OCI-LY1 (cell line): ENCODE measurements at regions not wholly inside any gene's neighbourhood (a gene's known extent, or its start where the extent isn't known, plus 50 kb on each side); places are given as distances from the start of the nearest gene placed in this dataset.

ENCODE experiments used
- H2AFZ ChIP-seq: fragments of 200-600 bp; sonication (generic), shearing (Covaris generic); 2 replicates; pipeline ENCODE4 v1.6.0; 2014; ENCODE audit warnings: antibody characterized with exemption, mild to moderate bottlenecking, low read length
- H3F3A ChIP-seq: fragments of 200-600 bp; sonication (generic), shearing (Covaris generic); 2 replicates; pipeline ENCODE4 v1.6.0; 2014; ENCODE audit warnings: mild to moderate bottlenecking, antibody characterized with exemption, low read length, moderate library complexity; ENCODE audit not compliant: insufficient read depth
- H3K27ac ChIP-seq: fragments of 200-600 bp; sonication (generic); 2 replicates; pipeline ENCODE4 v1.5.1; 2014; ENCODE audit warnings: low read length, mixed run types, mild to moderate bottlenecking, low read depth; ENCODE audit not compliant: poor library complexity, severe bottlenecking
- H3K27me3 ChIP-seq: fragments of 200-600 bp; sonication (generic); 2 replicates; pipeline ENCODE4 v1.6.0; 2014; ENCODE audit warnings: antibody characterized with exemption, mild to moderate bottlenecking, low read length, moderate library complexity; ENCODE audit not compliant: insufficient read depth
- H3K36me3 ChIP-seq: fragments of 200-600 bp; sonication (generic); 2 replicates; pipeline ENCODE4 v1.6.1; 2014; ENCODE audit warnings: mild to moderate bottlenecking, antibody characterized with exemption, low read length, moderate library complexity, mixed read lengths; ENCODE audit not compliant: insufficient read depth
- H3K4me1 ChIP-seq: fragments of 200-600 bp; sonication (generic); 2 replicates; pipeline ENCODE4 v1.5.1; 2014; ENCODE audit warnings: mild to moderate bottlenecking, low read length, moderate library complexity; ENCODE audit not compliant: insufficient read depth, severe bottlenecking
- H3K4me2 ChIP-seq: fragments of 200-600 bp; sonication (generic), shearing (Covaris generic); 2 replicates; pipeline ENCODE4 v1.6.1; 2014; ENCODE audit warnings: low read length
- H3K4me3 ChIP-seq: fragments of 200-600 bp; sonication (generic); 2 replicates; pipeline ENCODE4 v1.5.1; 2014; ENCODE audit warnings: low read length, low read depth, mild to moderate bottlenecking, mixed read lengths; ENCODE audit not compliant: poor library complexity, severe bottlenecking
- H3K79me2 ChIP-seq: fragments of 200-600 bp; shearing (Covaris generic); 2 replicates; pipeline ENCODE4 v1.6.1; 2016; ENCODE audit warnings: mixed run types, low read length, mixed read lengths; ENCODE audit not compliant: insufficient read depth
- H3K9ac ChIP-seq: fragments of 200-600 bp; sonication (generic), shearing (Covaris generic); 2 replicates; pipeline ENCODE4 v1.6.1; 2014; ENCODE audit warnings: mild to moderate bottlenecking, low read length, mixed read lengths
- H3K9me2 ChIP-seq: fragments of 200-600 bp; sonication (generic), shearing (Covaris generic); 2 replicates; pipeline ENCODE4 v1.6.1; 2014; ENCODE audit warnings: low read depth, mild to moderate bottlenecking, low read length, mixed read lengths
- H3K9me3 ChIP-seq: fragments of 200-600 bp; shearing (Covaris generic); 2 replicates; pipeline ENCODE4 v1.6.1; 2014; ENCODE audit warnings: low read length, mixed read lengths
- H4K20me1 ChIP-seq: fragments of 200-600 bp; sonication (generic), shearing (Covaris generic); 2 replicates; pipeline ENCODE4 v1.6.0; 2016; ENCODE audit warnings: mild to moderate bottlenecking, low read length; ENCODE audit not compliant: insufficient read depth
- EZH2 ChIP-seq: fragments of 200-600 bp; sonication (generic), shearing (Covaris generic); IDR thresholded peaks from 2 replicates; pipeline ENCODE4 v1.8.0; 2017; ENCODE audit warnings: borderline replicate concordance, mixed run types, mild to moderate bottlenecking, antibody characterized with exemption, low read length, moderate library complexity, mixed read lengths
- TF ChIP-seq, protein P1 (sequence below): fragments of 200-600 bp; sonication (generic), shearing (Covaris generic); IDR thresholded peaks from 2 replicates; pipeline ENCODE4 v1.5.1; 2017; ENCODE audit warnings: mild to moderate bottlenecking, antibody characterized with exemption, low read length, moderate library complexity, mixed read lengths

DNA sequence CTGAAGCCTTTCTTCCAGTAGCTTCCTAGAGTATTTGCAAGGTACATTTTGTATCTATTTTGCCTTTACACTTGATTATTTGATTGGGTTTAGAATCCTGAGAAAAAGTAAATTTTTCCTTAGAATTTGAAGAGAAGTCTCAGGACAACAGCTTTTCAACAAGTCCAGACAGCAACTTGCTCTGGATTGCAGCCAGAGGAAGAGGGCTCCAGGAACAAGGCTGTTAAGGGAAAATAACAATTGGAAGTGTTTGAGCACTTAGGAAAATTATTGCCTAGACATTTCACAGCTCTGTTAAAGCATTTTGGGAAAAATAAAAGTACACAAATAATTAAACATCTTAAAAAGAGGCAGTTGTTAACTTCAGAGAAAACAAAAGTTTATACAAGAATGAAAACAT is 58.3 kb upstream of the RAPGEF4 start:
- Histone ChIP-seq H3K4me2 (no peak overlapping the region), H3K36me3 (no peaks in the 10 kb centered on the region), H3K27ac (no peak overlapping the region), H3K9me3 (no peaks in the 10 kb centered on the region), H3F3A (no peaks in the 10 kb centered on the region), H4K20me1 (no peaks in the 10 kb centered on the region), H3K4me3 (no peak overlapping the region), H3K4me1 (no peaks in the 10 kb centered on the region), H3K27me3 (no peaks in the 10 kb centered on the region), H2AFZ (no peak overlapping the region), H3K9ac (no peak overlapping the region), H3K79me2 (no peaks in the 10 kb centered on the region), H3K9me2 (no peaks in the 10 kb centered on the region)
- TF ChIP-seq, protein P1, sequence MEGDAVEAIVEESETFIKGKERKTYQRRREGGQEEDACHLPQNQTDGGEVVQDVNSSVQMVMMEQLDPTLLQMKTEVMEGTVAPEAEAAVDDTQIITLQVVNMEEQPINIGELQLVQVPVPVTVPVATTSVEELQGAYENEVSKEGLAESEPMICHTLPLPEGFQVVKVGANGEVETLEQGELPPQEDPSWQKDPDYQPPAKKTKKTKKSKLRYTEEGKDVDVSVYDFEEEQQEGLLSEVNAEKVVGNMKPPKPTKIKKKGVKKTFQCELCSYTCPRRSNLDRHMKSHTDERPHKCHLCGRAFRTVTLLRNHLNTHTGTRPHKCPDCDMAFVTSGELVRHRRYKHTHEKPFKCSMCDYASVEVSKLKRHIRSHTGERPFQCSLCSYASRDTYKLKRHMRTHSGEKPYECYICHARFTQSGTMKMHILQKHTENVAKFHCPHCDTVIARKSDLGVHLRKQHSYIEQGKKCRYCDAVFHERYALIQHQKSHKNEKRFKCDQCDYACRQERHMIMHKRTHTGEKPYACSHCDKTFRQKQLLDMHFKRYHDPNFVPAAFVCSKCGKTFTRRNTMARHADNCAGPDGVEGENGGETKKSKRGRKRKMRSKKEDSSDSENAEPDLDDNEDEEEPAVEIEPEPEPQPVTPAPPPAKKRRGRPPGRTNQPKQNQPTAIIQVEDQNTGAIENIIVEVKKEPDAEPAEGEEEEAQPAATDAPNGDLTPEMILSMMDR: no peak
- no peak for TF ChIP-seq EZH2

DNA sequence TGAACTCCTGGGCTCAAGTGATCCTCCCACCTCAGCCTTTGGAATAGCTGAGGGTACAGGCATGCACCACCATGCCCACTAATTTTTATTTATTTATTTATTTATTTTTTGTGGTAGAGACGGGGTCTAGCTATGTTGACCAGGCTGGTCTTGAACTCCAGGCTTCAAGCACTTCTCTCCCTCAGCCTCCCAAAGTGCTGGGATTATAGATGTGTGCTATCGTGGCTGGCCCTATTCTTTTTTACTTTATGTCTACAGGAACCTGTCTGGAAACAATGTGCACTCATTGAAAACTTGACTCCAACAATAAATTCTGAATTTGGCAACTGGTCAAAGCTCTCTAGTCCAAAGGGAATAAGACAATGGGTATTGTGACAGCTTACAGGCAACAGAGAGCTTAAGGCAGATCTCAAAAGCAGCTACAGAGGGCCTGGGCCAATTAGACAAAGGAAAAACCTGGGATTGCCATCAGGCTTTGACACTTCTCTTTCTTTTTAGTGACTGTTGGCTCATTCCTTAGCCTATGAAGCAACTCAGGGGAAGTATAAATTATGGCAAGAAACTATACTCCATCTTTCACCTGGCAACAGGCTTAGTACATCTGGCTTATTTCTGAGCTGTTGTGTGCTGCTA is 55.1 kb upstream of the RAPGEF4 start:
- H4K20me1 ChIP-seq: no peaks in the 10 kb centered on the region
- H3K79me2 ChIP-seq: no peaks in the 10 kb centered on the region
- H3K4me2 ChIP-seq: no peak overlapping the region
- TF ChIP-seq, protein P1: no peak
- no peak for TF ChIP-seq EZH2
- no peak overlapping the region for H3K27ac ChIP-seq
- H3K9me3 ChIP-seq: no peaks in the 10 kb centered on the region
- H3K27me3 ChIP-seq: no peaks in the 10 kb centered on the region
- no peaks in the 10 kb centered on the region for H3K36me3 ChIP-seq
- H3K4me3 ChIP-seq: no peak overlapping the region
- H3K9ac ChIP-seq: no peak overlapping the region
- H3K4me1 ChIP-seq: no peaks in the 10 kb centered on the region
- no peaks in the 10 kb centered on the region for H3F3A ChIP-seq
- no peak overlapping the region for H2AFZ ChIP-seq
- H3K9me2 ChIP-seq: no peaks in the 10 kb centered on the region

DNA sequence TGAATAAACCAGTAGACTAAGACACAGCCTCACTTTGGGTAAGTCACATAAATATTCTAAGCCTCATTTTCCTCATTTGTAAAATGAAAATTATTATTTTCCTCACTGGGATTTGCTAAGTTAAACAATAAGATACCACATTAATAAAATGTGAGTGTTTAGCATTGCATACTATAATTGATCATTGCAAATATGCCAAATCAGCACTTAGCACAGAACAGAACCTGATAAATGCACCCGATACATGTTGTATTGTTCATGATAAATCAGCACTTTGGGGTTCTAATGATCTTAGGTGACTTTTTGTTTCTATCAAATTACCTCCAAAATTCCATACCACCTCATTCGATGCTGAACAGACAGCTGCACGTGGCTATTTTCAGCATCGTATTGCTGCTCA is 50.2 kb upstream of the RAPGEF4 start:
- H2AFZ ChIP-seq: no peak overlapping the region
- H3K27me3 ChIP-seq: no peaks in the 10 kb centered on the region
- no peaks in the 10 kb centered on the region for H3K9me2 ChIP-seq
- no peak overlapping the region for H3K4me3 ChIP-seq
- H4K20me1 ChIP-seq: no peaks in the 10 kb centered on the region
- no peak overlapping the region for H3K27ac ChIP-seq
- no peaks in the 10 kb centered on the region for H3K4me1 ChIP-seq
- H3K79me2 ChIP-seq: no peaks in the 10 kb centered on the region
- H3F3A ChIP-seq: no peaks in the 10 kb centered on the region
- TF ChIP-seq, protein P1: no peak
- no peak for TF ChIP-seq EZH2
- no peak overlapping the region for H3K4me2 ChIP-seq
- H3K9ac ChIP-seq: no peak overlapping the region
- H3K9me3 ChIP-seq: no peaks in the 10 kb centered on the region
- H3K36me3 ChIP-seq: no peaks in the 10 kb centered on the region
